GM21515 (cell line): ENCODE measurements at regions not wholly inside any gene's neighbourhood (a gene's known extent, or its start where the extent isn't known, plus 50 kb on each side); places are given as distances from the start of the nearest gene placed in this dataset.
"Not testable (repeated sequence)": the region's sequence is repeated elsewhere in the genome, so short reads cannot be mapped to it uniquely, and the experiment has no call there.

Source experiments
- ATAC-seq: cut with Tn5 transposase; IDR thresholded peaks from one replicate; pipeline ENCODE4 v1.9.1; 2021; ENCODE audit not compliant: unreplicated experiment

DNA sequence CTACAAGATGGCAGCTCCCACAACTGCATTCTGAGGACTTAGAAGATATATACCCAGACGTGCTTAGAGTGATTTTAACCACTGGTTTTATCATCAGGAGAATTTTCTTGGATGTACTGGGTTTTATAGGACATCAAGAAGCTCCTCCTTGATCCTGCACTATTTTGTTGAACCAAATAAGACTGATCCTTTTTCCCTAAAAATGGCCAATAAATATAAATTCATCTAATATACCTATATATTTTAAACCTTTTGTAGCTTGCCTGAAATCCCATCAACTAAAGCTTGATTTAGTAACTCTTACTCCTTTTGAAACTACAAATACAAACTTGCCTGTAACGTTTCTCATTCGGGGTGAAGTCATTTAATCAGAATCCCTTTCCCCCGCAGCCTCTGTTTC lies 849.4 kb upstream of the ADAMTS5 start:
- ATAC-seq: no peak

DNA sequence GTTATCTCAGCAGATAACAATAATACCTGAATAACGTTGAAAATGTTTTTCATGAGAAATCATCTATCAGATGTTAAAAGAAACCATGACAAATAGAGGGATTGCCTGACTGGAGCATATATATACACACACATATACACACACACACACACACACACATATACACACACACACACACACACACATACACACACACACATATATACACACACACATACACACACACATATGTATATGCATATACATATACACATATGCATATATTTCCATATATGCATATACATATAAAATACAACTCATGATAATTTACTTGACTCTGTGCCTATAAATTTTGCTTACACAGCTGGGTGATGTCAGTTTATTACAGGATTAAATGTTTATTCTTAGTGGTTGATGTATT lies 847.3 kb upstream of the ADAMTS5 start:
- ATAC-seq: no peak

DNA sequence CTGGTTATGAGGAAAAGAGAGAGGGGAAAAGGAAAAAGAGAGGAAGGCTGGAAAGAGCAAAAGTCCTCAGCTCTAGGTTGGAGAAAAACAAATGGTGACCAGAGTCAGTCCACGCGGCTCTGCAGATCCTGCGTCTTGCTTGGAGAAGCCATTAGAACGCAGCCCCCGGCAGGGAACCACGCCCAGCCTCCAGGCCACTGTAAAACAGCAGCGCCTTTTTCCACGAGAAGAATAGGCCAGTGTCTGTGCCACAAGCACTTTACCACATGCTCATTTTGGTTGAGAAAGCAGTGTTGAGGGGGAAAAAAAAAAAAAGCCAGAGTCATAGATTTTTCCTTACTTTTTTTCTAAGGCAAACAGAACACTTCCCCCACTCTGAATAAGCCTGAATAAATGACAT lies 846.9 kb upstream of the ADAMTS5 start:
- ATAC-seq: no peak

DNA sequence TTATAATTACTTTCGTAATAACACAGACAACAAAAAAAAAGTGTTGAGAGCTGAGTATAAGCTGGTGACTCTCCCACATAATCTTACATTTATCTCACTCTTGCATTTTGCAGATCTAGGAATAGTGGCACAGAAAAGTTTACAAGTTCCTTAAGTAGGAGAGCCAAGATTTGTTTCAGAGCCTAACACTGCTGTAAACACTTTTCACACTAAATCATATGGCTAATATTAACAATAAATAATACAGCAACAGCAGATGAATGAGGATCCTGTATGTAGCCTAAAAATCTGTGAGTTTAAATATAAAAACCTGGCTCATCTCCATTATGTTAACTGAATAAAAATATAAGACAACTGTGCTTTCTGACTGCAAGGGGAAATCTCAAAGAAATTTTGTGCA lies 846.5 kb upstream of the ADAMTS5 start:
- ATAC-seq: no peak

DNA sequence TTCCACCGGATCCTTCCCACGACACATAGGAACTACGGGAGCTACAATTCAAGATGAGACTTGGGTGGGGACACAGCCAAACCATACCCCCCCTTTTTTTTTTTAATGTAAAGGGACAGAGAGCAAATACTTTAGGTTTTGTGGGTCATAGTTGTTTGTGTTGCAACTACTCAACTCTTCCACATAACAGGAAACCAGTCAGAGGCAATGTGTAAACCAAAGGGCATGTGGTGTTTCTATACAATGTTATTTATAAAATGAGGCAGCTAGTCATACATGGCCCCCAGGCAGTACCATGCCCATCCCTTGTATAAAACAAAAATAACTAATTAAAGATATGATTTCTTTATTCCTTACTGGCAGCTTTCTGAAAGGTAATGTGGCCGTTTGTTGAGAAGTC lies 845.4 kb upstream of the ADAMTS5 start:
- ATAC-seq: no peak

DNA sequence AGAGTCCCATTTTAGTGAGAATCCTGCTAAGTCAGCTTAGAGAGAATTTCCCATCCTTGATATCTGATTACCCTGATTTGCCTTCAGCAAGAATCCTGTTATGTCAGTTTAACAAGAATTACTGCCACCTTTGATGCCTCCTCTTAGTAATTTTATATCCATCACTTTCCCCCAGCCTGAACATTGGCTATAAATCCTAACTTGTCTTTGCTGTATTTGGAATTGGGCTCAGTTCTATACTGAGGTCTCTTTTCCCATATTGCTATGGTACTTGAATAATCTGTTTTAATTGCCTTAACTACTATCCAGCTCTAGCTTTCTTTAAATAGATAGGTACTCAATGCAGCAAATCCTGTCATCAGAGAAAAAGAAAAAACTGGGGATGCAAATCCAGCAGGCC lies 842.0 kb upstream of the ADAMTS5 start:
- no peak for ATAC-seq

DNA sequence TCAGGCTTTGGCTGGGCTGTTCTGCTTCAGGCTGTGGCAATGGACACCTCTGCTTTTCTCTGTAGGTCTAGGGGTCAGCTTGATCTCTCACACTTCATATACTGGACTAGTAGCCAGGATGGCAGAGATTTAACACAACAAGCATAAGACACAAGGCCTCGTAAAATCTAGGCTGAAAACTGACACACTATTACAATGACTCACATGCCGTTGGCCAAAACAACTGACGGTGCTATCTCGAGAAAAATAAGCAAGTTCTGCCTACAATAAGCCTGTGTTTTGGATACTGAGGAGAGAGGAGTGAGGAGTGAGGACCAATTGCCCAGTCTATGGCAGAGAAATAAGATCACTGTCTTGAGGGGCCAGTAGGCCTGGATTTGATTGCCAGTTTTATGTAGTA lies 840.7 kb upstream of the ADAMTS5 start:
- no peak for ATAC-seq

DNA sequence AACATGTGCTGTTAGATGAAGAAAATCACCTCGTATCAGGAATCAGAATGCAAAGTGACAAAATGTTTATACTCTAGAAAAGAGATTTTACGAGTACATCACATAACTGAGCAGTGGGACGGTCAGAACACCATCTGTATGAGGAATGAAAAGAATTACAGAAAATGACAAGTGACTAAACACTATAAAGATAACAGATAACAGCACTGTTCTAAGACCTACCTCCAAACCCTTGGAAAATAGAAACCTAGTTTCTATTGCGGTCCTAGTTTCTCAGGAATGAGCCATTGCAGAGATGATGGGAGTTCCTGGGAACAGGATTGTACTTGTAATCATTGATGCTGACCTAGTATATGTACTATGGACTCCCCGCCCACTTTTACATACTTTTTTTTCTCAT lies 839.4 kb upstream of the ADAMTS5 start:
- no peak for ATAC-seq

DNA sequence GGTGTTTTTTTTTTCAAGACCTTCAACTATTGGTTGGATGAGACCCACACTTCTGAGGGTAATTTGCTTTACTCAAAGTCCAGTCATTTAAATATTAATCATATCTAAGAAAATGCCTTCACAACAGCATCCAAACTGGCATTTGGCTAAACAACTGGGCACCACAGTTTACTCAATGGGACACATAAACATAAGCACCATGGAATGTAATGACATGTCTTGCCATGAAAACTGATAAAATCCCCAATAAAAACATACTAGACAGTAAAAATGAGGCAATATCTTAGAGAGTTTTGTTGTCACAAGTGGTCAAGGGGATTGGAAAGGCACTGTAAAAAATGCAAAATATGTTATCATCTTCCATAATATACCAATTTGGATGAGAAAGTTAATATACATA lies 838.8 kb upstream of the ADAMTS5 start:
- no peak for ATAC-seq

DNA sequence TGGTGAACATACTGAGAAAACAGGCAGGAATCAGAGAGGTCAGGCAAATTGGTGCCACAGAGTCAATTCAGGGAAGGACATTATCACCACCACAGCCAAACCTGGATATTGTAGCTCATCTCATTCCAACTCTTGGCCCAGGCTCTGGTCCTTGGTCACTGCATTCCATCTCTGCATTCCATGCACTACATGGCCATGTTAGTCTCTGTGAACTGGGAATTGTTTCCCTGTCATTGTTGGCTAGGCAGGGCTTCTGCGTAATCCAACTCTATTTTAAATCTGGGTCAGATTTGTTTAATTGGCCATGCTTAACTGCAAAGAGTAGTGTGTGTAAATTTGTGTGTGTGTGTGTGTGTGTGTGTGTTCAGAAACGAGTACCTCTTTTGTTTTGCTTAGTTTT lies 837.6 kb upstream of the ADAMTS5 start:
- ATAC-seq: no peak

DNA sequence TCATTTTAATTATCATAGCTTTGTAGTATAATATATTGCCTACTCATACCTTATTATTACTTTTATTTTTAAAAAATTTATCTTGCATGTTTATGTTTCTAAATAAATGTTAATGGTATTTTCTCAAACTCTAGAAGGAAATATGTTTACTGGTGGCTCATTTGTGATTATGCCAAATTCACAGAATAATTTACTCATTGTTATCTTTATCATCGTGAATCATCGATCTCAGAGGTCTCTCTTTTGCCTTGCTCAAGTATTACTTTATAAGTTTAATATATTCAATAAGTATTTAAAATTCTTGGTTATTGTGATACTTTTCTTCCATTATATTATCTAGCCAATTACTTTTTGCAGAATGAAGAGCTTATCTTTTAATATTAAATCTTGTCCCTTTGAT lies 836.7 kb upstream of the ADAMTS5 start:
- no peak for ATAC-seq

DNA sequence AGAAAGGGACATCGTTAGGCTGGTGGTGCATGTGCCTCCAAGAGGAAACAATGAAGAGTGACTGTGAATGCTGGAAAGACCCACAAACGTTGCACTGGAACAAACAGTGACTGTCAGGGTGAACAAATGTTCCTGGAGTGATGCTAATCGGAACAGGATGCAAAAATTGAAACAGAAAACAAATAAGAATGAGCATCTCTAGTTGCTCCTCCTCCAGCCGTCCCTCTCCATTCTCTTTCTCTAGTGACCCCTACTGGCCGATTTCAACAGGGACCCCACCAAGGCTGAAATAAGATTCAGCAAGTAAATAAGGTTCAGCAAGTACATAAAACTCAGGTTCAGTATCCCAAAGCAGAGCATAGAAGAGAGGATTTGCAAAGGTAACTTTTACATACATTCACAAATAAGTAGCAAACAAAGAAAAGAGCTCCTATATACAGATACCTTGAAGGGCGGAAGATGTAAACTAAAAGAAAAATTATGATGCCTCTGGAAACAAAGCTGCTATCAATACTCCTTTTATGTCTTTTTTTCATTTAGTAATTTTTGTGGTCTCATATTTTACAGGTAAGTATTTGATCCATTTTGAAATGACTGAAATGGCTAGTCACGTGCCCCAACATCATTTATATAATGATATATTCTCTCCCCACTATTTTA lies 836.1 kb upstream of the ADAMTS5 start:
- ATAC-seq: no peak

DNA sequence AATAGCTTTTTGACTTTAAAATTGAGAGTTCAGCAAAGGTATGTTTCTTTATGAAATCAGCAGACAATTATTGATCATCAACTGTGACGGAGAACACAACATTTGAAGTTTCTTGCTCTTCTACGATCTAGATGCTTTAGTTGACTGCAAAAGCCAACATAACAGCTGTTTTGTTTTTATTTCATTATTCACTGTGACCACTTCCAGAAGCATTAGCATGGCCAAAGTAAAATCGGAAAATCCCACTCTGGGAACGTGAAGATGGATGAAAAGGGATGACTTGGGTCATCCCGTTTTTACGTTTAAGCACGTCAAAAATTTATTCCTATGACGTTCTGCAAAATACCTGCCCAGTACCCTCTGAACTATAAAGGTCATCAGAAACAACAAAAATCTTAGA lies 833.0 kb upstream of the ADAMTS5 start:
- no peak for ATAC-seq

DNA sequence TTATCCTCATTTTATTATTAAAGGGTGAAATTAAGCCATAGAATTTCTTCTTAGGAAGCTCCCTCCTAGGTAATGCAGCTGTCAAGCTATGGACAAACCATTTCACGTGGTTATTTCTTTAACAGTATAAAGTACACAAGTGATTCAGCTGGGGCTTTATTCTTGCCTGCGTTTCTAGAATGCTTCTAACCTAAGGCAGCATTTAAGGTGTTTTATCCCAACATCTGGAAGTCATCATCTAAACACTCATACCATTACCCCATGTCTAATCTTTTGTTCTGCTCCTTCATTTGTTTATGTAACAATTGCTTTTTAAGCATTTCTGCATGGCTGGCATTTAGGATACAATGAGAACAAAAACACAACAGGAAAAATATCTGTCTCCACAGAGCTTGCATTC lies 829.2 kb upstream of the ADAMTS5 start:
- no peak for ATAC-seq

DNA sequence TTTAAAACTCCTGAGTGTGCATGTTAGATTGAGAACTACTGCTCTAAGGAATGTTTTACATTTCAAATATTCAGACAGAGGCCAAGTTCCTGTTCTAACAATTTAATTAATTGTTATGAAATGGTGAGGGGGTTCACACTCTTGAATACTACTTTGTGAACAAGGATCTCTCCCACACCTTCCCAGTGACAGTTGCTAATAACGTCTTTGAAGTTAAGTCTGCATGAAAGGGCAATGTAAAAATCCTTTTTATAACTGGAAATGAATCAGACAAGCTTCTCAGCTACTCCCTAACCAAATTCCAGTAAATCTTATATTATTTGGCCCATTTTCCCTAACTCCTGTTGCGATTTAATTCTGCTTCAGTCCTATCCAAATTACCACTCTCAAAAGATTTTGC lies 828.5 kb upstream of the ADAMTS5 start:
- ATAC-seq: no peak

DNA sequence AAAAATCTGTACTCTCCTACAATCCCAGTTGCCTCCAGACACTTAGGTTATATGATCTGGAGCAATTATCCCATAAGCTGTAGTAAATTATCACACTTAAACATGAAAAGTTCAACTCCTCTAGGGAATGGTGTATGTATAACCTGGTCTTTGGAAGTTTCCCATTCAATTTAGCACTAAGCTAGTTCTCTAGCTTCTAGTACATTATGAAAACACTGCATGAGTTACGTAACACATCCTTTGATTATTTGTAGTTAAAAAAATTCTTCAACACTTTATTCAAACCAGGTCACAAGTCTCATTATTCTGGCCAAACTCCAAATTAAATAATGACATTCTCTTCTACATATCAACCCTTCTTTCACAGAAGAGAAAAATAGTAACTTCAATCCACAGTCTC lies 827.0 kb upstream of the ADAMTS5 start:
- no peak for ATAC-seq

DNA sequence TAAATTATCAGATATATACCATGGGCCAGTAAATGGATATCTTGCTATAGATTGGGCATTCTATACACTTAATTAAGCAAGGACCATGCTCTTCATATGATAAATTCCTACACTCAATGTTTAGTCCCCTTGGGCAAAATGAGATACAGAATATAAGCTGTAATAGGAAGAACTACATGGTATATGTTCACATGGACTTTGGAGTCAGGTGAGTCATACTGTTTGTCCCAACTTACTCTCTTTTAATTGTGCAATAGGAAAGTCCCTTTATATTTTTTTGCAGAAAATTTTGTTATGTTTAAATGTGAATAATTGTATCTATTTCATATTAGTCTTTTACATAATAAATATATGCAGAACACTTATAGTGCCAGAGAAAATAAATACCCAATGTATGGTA lies 820.2 kb upstream of the ADAMTS5 start:
- no peak for ATAC-seq

DNA sequence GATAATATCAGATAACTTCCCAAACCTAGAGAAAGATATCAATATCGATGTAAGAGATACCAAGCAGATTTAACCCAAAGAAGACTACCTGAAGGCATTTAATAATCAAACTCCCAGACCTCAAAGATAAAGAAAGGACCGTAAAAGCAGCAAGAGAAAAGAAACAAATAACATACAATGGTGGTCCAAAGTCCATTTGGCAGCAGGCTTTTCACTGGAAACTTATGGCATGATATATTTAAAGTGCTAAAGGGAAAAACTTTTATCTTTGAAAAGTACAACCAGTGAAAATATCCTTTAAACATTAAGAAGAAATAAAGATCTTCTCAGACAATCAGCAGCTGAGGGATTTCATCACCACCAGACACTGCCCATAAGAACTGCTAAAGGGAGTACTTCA lies 812.7 kb upstream of the ADAMTS5 start:
- ATAC-seq: no peak

DNA sequence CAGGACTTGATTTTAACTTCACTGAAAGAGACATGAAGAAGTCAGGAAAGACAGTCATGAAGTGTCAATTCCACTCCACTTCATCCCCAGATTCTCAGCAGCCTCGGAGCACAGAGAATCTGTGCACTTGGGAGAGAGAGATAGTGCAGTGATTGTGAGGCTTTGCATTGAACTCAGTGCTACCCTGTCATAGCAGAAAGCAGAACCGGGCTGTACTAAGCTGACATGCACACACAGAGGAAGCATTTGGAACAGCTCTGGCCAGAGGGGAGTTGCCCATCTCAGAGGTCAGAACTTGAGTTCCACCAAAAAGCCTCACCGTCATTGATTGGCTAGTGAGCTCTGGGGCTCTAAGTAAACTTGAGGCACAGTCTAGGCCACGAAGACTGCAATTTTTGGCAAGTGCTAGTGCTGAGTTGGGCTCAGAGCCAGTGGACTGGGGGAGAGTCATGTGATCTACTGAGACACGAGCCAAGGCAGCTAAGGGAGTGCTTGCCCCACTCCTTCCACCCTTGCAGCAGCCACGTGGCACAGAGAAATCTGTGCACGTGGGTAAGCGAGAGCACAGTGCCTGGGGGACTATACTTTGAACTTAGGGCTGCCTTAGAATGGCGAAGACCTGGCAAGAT lies 810.2 kb upstream of the ADAMTS5 start:
- ATAC-seq: no peak

DNA sequence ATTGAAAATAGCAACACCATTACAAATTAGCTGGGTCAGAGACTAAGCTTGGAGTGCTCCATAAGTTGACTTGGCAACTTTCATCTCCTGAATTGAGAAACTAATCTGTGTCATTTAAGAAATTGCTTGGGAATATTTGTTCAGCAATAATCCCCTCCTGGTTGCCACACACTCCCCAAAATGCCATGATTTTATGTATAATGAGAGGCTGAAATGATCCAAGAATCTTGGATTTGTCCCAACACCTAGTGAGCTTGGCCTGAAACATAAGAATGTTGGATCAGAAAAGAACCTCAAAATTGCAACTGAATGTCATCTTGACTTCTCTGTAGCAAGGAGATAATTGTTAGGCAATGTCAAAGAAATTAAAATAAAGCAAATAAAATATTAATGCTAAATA lies 805.9 kb upstream of the ADAMTS5 start:
- ATAC-seq: no peak

DNA sequence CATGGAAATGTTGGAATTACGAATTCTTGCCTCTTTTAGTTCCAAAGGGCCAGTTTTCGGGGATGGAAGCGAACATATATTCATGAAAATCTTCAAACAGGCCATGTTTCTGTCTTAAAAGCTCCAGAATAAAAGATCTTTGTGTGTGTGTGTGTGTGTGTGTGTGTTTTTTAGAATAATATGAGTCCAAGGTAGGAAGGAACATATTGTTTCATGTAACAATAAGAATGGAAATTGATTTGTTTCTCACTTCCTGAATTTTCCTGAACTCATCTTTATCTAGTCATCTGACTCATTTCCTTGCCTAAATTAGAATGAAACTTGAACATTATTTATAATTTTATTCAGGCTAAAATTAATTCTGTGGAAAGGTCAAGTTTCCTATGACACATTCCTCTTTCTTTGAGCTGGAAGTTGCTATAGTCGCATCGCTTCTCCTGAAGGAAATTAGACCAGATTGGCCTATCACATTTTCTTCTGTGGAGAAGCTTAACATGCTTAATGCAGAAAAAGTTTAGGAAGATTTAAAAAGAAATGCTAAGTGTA lies 805.1 kb upstream of the ADAMTS5 start:
- no peak for ATAC-seq

DNA sequence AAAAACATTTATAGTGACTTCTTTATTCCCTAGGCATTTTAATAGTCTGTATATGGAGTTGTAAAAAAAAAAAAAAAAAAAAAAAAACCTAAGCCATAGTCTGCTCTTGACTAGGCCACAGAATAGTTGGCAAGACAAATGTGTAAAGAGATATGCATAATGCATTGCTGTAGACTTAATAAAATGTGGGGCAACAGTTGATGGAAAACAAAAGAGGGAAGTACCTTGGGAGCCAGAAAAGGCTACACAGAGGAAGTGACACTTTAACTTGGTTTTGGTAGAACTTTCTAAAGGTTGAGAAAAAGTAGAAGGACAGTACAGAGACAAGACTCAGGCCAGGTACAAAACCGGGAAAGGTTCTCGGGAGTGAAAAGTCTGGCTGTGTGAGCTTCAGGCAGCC lies 802.9 kb upstream of the ADAMTS5 start:
- no peak for ATAC-seq

DNA sequence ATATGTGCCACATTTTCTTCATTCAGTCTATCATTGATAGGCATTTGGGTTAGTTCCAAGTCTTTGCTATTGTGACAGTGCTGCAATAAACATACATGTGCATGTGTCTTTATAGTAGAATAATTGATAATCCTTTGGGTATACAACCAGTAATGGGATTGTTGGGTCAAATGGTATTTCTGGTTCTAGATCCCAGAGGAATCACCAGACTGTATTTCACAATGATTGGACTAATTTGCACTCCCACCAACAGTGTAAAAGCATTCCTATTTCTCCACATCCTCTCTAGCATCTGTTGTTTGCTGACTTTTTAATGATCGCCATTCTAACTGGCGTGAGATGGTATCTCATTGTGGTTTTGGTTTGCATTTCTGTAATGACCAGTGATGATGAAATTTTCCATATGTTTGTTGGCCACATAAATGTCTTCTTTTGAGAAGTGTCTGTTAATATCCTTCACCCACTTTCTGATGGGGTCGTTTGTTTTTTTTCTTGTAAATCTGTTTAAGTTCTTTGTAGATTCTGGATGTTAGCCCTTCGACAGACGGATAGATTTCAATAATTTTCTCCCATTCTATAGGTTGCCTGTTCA lies 801.3 kb upstream of the ADAMTS5 start:
- not testable (repeated sequence) for ATAC-seq
